Trophoblast cell (in vitro differentiated cells and primary cell): ENCODE measurements at regions not wholly inside any gene's neighbourhood (a gene's known extent, or its start where the extent isn't known, plus 50 kb on each side); places are given as distances from the start of the nearest gene placed in this dataset.

Experiments used
- DNase-seq, 2 donors: peaks; one replicate each; pipeline ENCODE4 v3.0.0-alpha.2; 2016
- H2AFZ ChIP-seq: 2 replicates; pipeline ENCODE4 v1.6.1; 2013; ENCODE audit warnings: low read length, moderate library complexity, mild to moderate bottlenecking; ENCODE audit not compliant: insufficient read depth, poor library complexity
- H2AK5ac ChIP-seq: 2 replicates; pipeline ENCODE4 v1.6.1; 2013; ENCODE audit warnings: mild to moderate bottlenecking, low read length
- H2BK120ac ChIP-seq: 2 replicates; pipeline ENCODE4 v1.6.1; 2013; ENCODE audit warnings: low read length, mild to moderate bottlenecking, moderate library complexity; ENCODE audit not compliant: insufficient read depth, poor library complexity
- H2BK12ac ChIP-seq: 2 replicates; pipeline ENCODE4 v1.6.1; 2013; ENCODE audit warnings: mild to moderate bottlenecking, low read length, moderate library complexity
- H2BK5ac ChIP-seq: 2 replicates; pipeline ENCODE4 v1.6.1; 2013; ENCODE audit warnings: low read length, low read depth, moderate library complexity, mild to moderate bottlenecking; ENCODE audit not compliant: poor library complexity
- H3K14ac ChIP-seq: 2 replicates; pipeline ENCODE4 v1.6.1; 2013; ENCODE audit warnings: mild to moderate bottlenecking, low read length
- H3K18ac ChIP-seq: 2 replicates; pipeline ENCODE4 v1.6.1; 2013; ENCODE audit warnings: mild to moderate bottlenecking, low read length
- H3K23ac ChIP-seq: 2 replicates; pipeline ENCODE4 v1.6.1; 2013; ENCODE audit warnings: low read length
- H3K27ac ChIP-seq: 2 replicates; pipeline ENCODE4 v1.5.1; 2013; ENCODE audit warnings: low read depth, mild to moderate bottlenecking, inconsistent platforms, low read length, moderate library complexity
- H3K27me3 ChIP-seq: 2 replicates; pipeline ENCODE4 v1.6.1; 2013; ENCODE audit warnings: inconsistent platforms, mild to moderate bottlenecking, low read length, moderate library complexity; ENCODE audit not compliant: insufficient read depth
- H3K36me3 ChIP-seq, 2 experiments: 1 replicate in 1 of 2; 2 replicates in 1 of 2; pipeline ENCODE4 v1.6.1; 2013; ENCODE audit warnings: low read length in 2 of 2, mild to moderate bottlenecking in 2 of 2, moderate library complexity in 1 of 2; ENCODE audit not compliant: insufficient read depth in 2 of 2, control insufficient read depth in 1 of 2
- H3K4ac ChIP-seq: 2 replicates; pipeline ENCODE4 v1.6.1; 2013; ENCODE audit warnings: low read depth, mild to moderate bottlenecking, low read length, moderate library complexity
- H3K4me1 ChIP-seq, 2 experiments: 1 replicate in 1 of 2; 2 replicates in 1 of 2; pipeline ENCODE4 v1.6.1; 2013; ENCODE audit warnings: low read length in 2 of 2, mild to moderate bottlenecking in 2 of 2, moderate library complexity in 1 of 2; ENCODE audit not compliant: insufficient read depth in 2 of 2, control insufficient read depth in 1 of 2
- H3K4me2 ChIP-seq: 2 replicates; pipeline ENCODE4 v1.6.1; 2013; ENCODE audit warnings: inconsistent platforms, mild to moderate bottlenecking, low read length, moderate library complexity
- H3K4me3 ChIP-seq: 2 replicates; pipeline ENCODE4 v1.5.1; 2013; ENCODE audit warnings: mild to moderate bottlenecking, low read depth, low read length, inconsistent platforms
- H3K79me1 ChIP-seq: one replicate; pipeline ENCODE4 v1.6.1; 2013; ENCODE audit warnings: low read length
- H3K79me2 ChIP-seq: 2 replicates; pipeline ENCODE4 v1.6.1; 2013; ENCODE audit warnings: low read length, mild to moderate bottlenecking; ENCODE audit not compliant: control insufficient read depth, insufficient read depth, poor library complexity
- H3K9ac ChIP-seq: 2 replicates; pipeline ENCODE4 v1.6.1; 2013; ENCODE audit warnings: mild to moderate bottlenecking, low read length
- H3K9me3 ChIP-seq: 2 replicates; pipeline ENCODE4 v1.6.1; 2013; ENCODE audit warnings: low read depth, mild to moderate bottlenecking, control low read depth, inconsistent platforms, low read length; ENCODE audit not compliant: insufficient read depth
- H4K12ac ChIP-seq: 2 replicates; pipeline ENCODE4 v1.6.1; 2013; ENCODE audit warnings: low read depth, mild to moderate bottlenecking, low read length, moderate library complexity
- H4K8ac ChIP-seq: 2 replicates; pipeline ENCODE4 v1.6.1; 2013; ENCODE audit warnings: low read depth, mild to moderate bottlenecking, low read length, moderate library complexity
- H4K91ac ChIP-seq: one replicate; pipeline ENCODE4 v1.6.1; 2013; ENCODE audit warnings: low read depth, mild to moderate bottlenecking, low read length, moderate library complexity
- WGBS: extraction: QIAGEN DNeasy Blood & Tissue Kit; methylation state at CpG from one replicate; pipeline ENCODE4 v1.1.7; 2013; ENCODE audit warnings: missing lambda C conversion rate; ENCODE audit not compliant: insufficient read length, insufficient coverage; ENCODE audit errors: extremely low coverage; 5-methylcytosine and 5-hydroxymethylcytosine counted together

DNA sequence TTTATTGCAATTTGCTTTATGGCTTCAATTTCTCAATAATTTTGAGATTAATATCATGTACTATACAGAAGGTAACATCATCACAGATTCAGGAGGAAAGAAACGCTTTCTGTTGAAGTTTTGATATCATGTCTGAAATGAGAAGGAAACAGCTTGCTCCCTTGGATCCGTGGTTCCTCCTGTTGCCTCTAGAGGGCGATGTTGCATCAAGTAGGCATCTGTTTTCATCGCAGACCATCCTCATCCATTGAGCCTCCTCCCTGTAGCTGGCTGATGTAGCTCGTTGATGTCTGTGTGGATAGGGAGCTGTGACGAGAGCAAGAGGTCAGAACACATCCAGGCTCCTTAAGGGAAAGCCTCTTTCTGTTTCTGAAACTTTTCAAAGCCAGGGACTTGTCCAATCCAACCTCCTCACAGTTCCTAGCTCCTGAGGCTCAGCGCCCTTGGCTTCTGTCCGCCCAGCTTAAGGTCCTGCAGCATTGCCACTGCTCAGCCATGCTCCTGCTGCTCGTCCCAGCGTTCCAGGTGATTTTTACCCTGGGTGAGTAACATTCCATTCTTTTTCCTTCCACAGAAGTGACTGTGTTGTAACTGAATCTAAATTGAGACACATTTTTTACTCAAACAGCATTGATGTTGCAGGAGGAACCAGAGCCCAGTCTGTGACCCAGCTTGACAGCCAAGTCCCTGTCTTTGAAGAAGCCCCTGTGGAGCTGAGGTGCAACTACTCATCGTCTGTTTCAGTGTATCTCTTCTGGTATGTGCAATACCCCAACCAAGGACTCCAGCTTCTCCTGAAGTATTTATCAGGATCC is 304.8 kb upstream of the OR4E1 start:
- Histone ChIP-seq H3K4me2 (no peak overlapping the region), H4K8ac (no peak overlapping the region), H3K27ac (no peak overlapping the region), H3K4me3 (no peak overlapping the region), H3K18ac (no peak overlapping the region), H3K14ac (no peak overlapping the region), H4K12ac (no peak overlapping the region), H4K91ac (no peak overlapping the region), H3K27me3 (no peaks in the 10 kb centered on the region), H2AFZ (no peak overlapping the region), H3K36me3 (no peaks in the 10 kb centered on the region), H2BK120ac (no peak overlapping the region), H3K4me1 (no peaks in the 10 kb centered on the region), H2AK5ac (no peak overlapping the region), H2BK12ac (no peak overlapping the region), H3K79me1 (no peaks in the 10 kb centered on the region), H3K23ac (no peak overlapping the region), H2BK5ac (no peak overlapping the region), H3K9me3 (no peaks in the 10 kb centered on the region), H3K4ac (no peak overlapping the region), H3K79me2 (no peaks in the 10 kb centered on the region), H3K9ac (no peak overlapping the region)
- peak; percentile 5 to 70 for DNase-seq
- WGBS = no CpG with 5 or more reads among the region's 11 CpGs

DNA sequence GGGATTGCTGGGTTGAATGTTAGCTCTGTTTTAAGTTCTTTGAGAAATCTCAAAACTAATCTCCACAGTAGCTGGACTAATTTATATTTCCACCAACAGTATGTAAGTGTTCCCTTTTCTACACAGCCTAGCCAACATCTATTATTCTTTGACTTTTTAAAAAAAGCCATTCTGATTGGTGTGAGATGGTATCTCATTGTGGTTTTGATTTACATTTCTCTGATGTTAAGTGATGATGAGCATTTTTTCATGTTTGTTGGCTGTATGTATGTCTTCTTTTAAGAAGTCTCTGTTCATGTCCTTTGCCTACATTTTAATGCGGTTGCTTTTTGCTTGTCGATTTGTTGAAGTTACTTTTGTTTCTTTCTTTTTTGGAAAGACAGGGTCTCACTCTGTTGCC is 301.1 kb upstream of the OR4E1 start:
- H2BK12ac ChIP-seq = no peak overlapping the region
- H3K18ac ChIP-seq = no peak overlapping the region
- H3K4ac ChIP-seq = no peak overlapping the region
- H3K4me3 ChIP-seq = no peak overlapping the region
- no peaks in the 10 kb centered on the region for H3K36me3 ChIP-seq
- H3K9ac ChIP-seq = no peak overlapping the region
- no peaks in the 10 kb centered on the region for H3K27me3 ChIP-seq
- H2AFZ ChIP-seq = no peak overlapping the region
- no peaks in the 10 kb centered on the region for H3K9me3 ChIP-seq
- H3K23ac ChIP-seq = no peak overlapping the region
- H4K91ac ChIP-seq = no peak overlapping the region
- no peak overlapping the region for H4K12ac ChIP-seq
- H2AK5ac ChIP-seq = no peak overlapping the region
- no CpG with 5 or more reads among the region's 2 CpGs for WGBS
- no peak overlapping the region for H4K8ac ChIP-seq
- H3K14ac ChIP-seq = no peak overlapping the region
- no peak overlapping the region for H2BK5ac ChIP-seq
- no peaks in the 10 kb centered on the region for H3K4me1 ChIP-seq
- no peaks in the 10 kb centered on the region for H3K79me1 ChIP-seq
- H3K79me2 ChIP-seq = no peaks in the 10 kb centered on the region
- H3K4me2 ChIP-seq = no peak overlapping the region
- DNase-seq = no peak
- H3K27ac ChIP-seq = no peak overlapping the region
- no peak overlapping the region for H2BK120ac ChIP-seq

DNA sequence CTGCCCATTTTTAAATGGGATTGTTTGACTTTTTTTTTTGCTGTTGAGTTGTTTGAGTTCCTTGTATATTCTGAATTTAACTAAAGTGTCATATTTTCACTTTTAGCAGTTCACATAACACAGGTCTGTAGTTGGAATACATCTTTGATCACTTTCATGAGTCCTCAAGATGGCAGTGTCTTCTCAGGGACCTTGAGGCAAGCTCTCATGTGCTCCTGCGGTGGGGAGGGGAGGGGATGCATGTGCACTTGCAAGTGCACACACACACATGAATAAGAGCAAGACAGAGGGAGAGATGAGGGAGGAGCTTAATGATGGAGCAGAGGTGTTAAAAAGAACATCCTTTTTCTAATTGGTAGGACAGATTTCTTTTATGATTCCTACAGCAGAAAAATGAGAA is 291.4 kb upstream of the OR4E1 start:
- Histone ChIP-seq H3K79me1 (no peaks in the 10 kb centered on the region), H3K4me3 (no peak overlapping the region), H3K9ac (no peak overlapping the region), H4K8ac (no peak overlapping the region), H3K9me3 (no peaks in the 10 kb centered on the region), H3K4ac (no peak overlapping the region), H2BK5ac (no peak overlapping the region), H4K91ac (no peak overlapping the region), H2AK5ac (no peak overlapping the region), H2BK120ac (no peak overlapping the region), H3K23ac (no peak overlapping the region), H3K79me2 (no peaks in the 10 kb centered on the region), H3K27me3 (no peaks in the 10 kb centered on the region), H4K12ac (no peak overlapping the region), H2AFZ (no peak overlapping the region), H3K27ac (no peak overlapping the region), H2BK12ac (no peak overlapping the region), H3K36me3 (no peaks in the 10 kb centered on the region), H3K4me1 (no peaks in the 10 kb centered on the region), H3K4me2 (no peak overlapping the region), H3K14ac (no peak overlapping the region), H3K18ac (no peak overlapping the region)
- no peak for DNase-seq
- WGBS = no CpG with 5 or more reads among the region's 1 CpG

DNA sequence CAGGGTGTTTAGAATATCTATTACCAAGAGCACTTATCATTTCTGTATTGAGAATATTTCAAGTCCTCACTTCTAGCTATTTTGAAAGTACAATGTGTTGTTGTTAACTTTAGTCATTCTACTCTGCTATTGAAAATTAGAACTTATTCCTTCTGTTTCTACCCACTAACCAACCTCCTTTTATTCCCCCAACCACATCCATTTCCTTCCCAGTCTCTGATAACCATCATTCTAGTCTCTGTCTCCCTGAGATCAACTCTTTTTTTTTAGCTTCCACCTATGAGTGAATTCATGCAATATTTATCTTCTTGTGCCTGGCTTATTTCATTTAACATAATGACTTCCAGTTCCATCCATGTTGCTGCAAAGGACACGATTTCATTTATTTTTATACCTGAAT is 290.6 kb upstream of the OR4E1 start:
- H4K12ac ChIP-seq = no peak overlapping the region

More for the DNA sequence above, 290.6 kb upstream of the OR4E1 start:
- Histone ChIP-seq H2AFZ (no peak overlapping the region), H3K23ac (no peak overlapping the region), H2BK5ac (no peak overlapping the region), H3K27me3 (no peaks in the 10 kb centered on the region), H3K4me3 (no peak overlapping the region), H3K79me1 (no peaks in the 10 kb centered on the region), H3K36me3 (no peaks in the 10 kb centered on the region), H2BK120ac (no peak overlapping the region), H3K79me2 (no peaks in the 10 kb centered on the region), H3K27ac (no peak overlapping the region), H3K4ac (no peak overlapping the region), H2AK5ac (no peak overlapping the region), H3K9ac (no peak overlapping the region), H3K9me3 (no peaks in the 10 kb centered on the region), H4K8ac (no peak overlapping the region), H2BK12ac (no peak overlapping the region), H4K91ac (no peak overlapping the region), H3K4me2 (no peak overlapping the region), H3K18ac (no peak overlapping the region), H3K14ac (no peak overlapping the region), H3K4me1 (no peaks in the 10 kb centered on the region)
- DNase-seq = no peak
- WGBS = no CpG with 5 or more reads among the region's 1 CpG
